IPS-18c (cell line): ENCODE measurements at regions not wholly inside any gene's neighbourhood (a gene's known extent, or its start where the extent isn't known, plus 50 kb on each side); places are given as distances from the start of the nearest gene placed in this dataset.

ENCODE experiments used
- H3K4me3 ChIP-seq: 2 replicates; pipeline ENCODE4 v1.7.0; 2013; ENCODE audit warnings: low read depth, mild to moderate bottlenecking, low read length, moderate library complexity; ENCODE audit not compliant: insufficient read depth
- H3K9me3 ChIP-seq: one replicate; pipeline ENCODE4 v1.6.1; 2013; ENCODE audit warnings: mild to moderate bottlenecking, low read length, moderate library complexity; ENCODE audit not compliant: control insufficient read depth, insufficient read depth

DNA sequence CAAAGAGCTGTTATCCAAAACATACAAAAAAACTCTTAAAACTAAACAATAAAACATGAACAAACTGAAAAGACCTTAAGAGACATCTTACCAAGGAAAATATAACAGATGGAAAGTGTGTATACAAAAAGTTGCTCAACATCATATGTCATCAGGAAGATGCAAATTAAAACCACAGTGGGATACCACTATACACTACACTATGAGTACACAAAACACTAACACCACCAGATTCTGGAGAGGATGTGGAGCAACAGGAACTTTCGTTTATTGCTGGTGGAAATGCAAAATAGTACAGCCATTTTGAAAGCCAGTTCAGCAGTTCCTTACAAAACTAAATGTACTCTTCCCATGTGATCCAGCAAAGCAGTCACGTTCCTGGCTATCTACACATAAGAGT is 221.4 kb downstream of the CMPK2 start:
- Histone ChIP-seq H3K9me3 (no peaks in the 10 kb centered on the region), H3K4me3 (no peak overlapping the region)

DNA sequence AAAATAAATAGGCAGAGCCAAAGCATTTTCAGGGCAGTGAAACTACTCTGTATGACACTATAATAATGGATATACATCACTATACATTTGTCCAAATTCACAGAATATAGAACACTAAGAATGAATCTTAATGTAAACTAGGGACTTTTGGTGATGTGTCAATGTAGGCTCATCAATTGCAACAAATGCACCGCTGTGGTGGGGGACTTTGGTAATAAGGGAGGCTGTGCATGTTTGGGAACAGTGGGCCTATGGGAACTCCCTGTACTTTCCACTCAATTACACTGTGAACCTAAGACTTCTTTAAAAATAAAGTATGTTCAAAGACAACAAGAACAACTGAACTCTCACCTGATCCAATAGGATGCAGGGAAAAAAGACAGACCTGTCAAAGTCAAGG is 220.7 kb downstream of the CMPK2 start:
- Histone ChIP-seq H3K4me3 (no peak overlapping the region), H3K9me3 (no peaks in the 10 kb centered on the region)

DNA sequence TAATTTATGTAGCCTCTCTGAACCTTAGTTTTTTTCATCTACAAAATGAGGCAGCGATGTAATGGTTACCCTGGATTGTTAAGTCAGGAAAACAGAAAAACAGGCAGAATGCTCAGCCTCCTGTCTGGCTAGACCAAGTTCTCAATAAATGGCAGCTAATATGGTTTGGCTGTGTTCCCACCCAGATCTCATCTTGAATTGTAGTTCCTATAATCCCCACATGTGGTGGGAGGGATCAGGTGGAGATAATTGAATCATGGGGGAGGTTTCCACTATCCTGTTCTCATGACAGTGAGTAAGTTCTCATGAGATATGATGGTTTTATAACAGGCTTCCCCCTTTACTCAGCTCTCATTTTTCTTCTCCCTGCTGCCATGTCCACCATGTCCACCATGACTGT is 220.0 kb downstream of the CMPK2 start:
- H3K4me3 ChIP-seq: no peak overlapping the region

DNA sequence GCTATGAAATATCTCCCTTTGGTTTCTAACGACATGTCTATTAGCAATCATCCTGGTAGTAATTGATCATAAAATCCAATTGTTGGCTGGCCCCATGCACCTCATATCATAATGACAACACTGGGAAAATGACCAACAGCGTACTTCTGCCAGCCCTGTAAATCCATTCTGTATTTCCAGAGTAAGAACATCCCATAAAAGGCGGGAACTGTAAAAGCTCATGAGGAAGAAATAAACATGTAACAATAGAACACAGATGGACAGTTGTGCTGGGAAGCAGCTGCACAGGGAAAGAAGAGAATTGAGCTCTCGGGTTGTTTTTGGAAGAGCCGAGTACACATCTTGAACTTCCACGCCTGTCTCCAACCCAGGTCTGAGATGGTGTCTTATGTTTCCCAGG is 218.7 kb downstream of the CMPK2 start:
- no peak overlapping the region for H3K4me3 ChIP-seq
- no peaks in the 10 kb centered on the region for H3K9me3 ChIP-seq

More for the DNA sequence above, 220.0 kb downstream of the CMPK2 start:
- no peaks in the 10 kb centered on the region for H3K9me3 ChIP-seq

DNA sequence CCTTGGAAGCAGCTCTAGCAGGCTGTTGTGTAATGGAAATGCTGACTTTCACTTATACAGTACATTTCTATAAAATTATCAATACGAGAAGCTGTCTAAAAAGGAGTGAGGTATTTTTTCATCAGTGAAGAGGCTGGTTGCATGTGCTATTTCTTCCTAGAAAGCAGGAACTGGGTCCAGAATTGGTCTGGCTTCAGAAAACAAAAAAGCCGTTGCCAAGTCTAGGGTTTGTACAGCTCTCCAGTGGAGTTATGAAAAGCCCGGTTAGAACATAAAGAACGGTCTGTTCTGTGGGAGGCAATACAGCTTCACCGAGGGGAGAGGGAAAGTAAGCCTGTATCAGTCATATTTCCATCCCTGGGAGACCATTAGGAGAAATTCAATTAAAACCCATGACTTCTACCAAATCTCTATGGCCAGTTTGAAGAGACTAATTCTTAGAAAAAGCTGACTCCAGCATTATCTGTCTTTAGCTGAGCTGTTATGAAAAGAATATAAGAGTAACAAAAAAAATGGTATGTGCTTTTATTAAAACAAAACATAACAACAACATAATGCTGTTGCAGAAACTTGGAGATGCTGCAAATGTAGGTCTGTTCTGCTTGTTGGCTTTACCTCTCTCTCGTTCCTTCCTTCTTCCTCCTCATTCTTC is 217.0 kb downstream of the CMPK2 start:
- H3K9me3 ChIP-seq: no peaks in the 10 kb centered on the region
- H3K4me3 ChIP-seq: no peak overlapping the region

DNA sequence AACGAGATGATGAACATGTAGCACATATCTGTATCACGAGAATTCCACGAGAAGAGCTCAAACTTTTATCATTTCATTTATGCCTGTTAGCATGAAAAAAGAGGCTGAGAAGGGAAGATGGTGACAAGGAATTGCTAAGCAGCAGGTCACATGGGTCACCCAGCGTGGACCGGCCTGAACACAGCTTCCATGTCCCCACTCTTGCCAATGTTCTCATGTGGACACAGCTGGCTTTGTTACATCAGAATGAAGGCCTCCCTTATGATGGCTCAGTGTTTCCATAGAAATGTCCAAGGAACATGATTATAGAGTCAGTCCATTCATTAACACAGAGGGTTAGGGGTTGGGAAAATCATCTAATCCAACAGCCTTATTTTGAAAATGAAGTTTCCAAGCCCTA is 215.4 kb downstream of the CMPK2 start:
- no peaks in the 10 kb centered on the region for H3K9me3 ChIP-seq
- no peak overlapping the region for H3K4me3 ChIP-seq

DNA sequence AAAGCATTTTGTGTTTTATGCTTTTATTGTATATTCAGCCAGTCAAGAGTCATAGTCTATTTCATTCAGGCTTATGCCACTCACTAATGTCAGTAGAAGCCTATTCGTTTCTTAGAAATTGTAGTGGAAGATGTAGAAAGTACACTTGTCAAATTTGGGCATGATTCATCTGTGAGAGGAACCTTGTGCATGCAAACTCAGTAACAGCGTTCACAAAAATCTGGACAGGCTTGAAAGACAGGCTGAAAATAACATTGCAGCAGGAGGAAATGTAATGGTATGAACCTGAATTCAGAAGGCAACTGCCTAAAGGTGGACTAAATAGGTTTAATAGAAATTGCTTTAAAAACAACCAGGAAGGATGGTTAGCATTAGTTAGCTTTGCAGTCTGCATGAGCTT is 213.5 kb downstream of the CMPK2 start:
- Histone ChIP-seq H3K4me3 (no peak overlapping the region), H3K9me3 (no peaks in the 10 kb centered on the region)

DNA sequence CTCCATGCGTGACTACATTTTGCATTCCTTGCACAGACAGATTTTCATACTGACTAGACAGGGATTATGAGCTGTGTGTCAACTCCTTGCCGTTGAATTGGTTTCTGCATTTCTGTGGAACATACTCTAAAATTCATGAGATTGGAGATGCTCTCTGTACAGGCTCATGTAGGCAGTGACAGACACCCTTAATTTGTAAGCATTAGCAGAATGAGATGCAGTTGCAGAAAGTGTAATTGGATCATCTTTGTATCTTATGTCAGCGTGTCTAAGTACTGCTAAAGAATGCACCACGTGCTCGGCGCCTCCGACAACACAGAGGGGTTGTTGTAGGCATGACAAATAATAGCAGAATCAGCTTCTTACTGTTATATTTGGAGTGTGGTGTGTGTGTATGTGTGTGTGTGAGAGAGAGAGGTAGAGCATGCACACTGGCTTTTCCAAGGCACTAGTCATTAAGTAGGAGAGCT is 212.4 kb downstream of the CMPK2 start:
- no peak overlapping the region for H3K4me3 ChIP-seq
- H3K9me3 ChIP-seq: no peaks in the 10 kb centered on the region

DNA sequence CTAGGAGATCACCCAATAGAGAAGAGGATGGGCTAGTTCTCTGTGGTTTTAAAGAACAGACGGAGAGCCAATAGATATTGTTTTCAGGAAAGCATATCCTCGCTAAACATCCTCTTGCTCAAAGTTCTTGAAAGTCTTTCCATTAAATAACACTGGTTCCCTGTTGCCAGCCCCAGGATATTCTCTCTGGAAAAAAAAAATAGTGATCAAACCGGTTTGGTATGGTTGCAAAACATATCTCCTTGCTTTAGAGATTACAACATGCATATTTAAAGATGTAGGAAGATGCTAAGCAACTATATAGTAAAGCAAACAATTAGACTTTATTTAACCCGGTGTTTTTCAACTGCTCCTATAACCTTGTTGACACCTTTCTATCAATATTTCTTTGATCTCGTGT is 211.4 kb downstream of the CMPK2 start:
- H3K9me3 ChIP-seq: no peaks in the 10 kb centered on the region
- H3K4me3 ChIP-seq: no peak overlapping the region

DNA sequence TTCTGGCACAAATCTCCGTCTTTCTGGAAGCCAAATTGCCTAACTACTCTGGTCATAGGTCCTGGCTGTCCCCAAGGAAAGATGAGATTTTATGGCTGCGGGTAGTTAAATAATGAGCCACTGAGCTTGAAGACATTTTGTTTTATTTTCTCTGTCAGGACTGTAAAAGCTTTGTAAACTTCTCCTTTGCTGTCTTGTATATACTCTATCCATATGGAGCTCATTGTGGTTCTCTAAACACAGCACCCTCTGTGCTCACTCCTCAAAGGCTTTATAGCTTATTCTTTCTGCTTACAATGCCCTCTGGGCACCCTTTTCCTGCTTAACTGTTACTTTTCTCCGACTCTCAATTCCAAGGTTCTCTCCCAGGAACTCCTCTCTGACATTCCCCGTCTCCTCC is 209.1 kb downstream of the CMPK2 start:
- Histone ChIP-seq H3K4me3 (no peak overlapping the region), H3K9me3 (no peaks in the 10 kb centered on the region)

DNA sequence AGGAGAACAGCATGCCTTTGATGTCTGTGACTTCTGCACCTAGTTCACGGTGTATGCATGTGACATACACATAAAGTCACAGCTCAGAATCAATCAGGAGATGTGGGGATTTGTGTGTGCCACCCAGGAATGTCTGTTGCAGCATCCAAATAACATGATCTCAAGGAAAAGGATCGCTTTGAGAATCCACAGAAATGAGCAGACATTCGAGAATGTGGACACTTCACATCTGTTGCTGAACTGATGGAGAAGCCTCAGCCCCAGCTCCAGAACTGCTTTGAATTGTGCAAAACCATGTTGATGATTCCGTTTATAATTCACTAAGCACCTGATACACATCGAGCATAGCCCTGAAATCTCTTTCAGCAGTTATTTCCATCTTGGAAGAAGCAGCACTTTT is 208.6 kb downstream of the CMPK2 start:
- no peak overlapping the region for H3K4me3 ChIP-seq
- no peaks in the 10 kb centered on the region for H3K9me3 ChIP-seq

DNA sequence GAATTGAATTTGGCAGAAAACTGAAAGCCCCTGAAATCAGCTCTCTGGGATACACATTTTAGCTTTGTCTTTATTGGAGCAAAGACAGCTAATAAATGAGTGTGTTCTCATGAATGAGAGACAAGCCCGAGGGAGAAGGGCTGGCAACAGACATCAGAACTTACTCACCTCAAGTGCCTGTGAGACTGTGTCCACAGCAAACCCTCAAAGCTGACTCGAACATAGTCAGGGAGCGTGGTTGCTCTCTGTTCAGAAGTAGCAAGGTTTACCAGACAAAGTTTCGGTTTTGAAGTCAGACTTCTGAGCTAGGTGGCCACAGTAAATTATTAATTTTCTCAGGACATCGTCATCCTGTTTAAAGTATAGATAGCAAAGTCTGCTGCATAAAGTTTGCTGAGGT is 207.9 kb downstream of the CMPK2 start:
- Histone ChIP-seq H3K9me3 (no peaks in the 10 kb centered on the region), H3K4me3 (no peak overlapping the region)

DNA sequence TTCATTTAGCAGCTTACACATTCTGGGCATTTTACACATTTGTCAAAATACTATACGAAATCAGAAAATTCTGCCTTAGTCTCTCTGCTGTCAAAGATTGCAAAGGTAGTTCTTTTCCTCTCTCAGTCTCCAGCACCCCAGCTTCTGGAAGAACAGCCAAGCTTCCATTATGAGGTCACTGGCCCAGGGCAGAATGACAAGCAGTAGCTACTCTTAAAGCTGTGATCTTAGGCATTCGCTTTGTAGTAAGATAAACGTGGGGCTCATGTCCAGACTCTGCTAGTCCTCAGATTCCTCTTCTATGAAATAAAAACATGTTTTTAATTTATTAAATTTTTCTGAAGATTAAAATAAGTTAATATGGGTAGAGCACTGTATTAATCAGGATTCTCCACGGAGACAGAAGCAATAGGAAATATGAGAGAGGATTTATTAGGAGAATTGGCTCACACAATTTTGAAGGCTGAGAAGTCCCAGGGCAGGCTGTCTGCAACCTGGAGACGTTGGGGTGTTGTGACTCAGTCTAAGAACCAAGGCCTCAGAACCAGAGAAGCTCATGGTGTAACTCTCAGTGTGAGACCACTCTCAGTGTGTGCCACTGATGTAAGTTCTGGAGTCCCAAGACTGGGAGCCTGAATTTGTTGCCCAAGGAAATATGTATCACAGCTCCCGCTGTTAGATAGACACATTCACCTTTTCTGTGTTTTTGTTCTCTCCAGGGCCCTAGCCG is 201.2 kb downstream of the CMPK2 start:
- no peak overlapping the region for H3K4me3 ChIP-seq
- H3K9me3 ChIP-seq: no peaks in the 10 kb centered on the region

DNA sequence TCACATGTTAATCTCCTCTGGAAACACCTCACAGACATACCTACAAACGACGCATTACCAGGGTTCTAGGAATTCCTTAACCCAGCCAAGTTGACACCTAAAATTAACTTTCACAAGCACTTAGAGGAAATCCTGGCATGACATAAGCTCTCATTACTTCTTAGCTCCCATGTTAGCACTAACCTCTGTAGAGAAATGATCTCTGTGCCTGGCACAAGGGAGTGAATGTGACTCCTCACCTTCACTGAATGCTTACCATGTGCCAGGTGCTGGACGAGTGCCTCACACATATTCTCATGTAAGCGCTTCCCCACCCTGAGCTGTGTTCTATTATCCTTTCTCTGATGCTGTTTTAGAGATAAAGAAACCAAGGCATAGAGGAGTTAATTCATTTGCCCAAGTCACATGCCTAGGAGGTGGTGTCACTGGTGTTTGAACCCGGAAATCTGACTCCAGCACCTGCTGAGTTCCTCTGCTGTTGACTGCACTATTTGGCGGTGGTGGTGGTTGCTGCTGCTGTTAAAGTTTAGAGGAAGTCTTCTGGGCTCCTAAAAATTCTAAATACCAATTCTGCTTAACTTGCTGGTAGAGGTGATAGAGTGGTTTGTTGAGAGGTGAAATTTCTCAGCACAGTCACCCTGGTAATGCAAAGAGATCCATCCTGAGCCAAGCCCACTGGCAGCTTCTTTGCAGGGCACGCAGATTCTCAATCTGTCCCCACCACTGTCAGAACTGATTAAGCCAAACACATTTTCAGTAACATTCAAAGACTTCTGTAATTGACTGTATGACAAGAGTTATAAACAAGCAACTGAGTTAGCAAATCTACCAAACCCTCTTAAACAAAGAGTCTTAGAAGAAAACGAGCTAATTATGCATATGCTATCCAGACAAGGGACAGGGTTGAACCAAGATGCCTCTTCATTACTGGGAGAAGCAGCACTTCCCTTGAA is 200.3 kb downstream of the CMPK2 start:
- H3K9me3 ChIP-seq: no peaks in the 10 kb centered on the region

DNA sequence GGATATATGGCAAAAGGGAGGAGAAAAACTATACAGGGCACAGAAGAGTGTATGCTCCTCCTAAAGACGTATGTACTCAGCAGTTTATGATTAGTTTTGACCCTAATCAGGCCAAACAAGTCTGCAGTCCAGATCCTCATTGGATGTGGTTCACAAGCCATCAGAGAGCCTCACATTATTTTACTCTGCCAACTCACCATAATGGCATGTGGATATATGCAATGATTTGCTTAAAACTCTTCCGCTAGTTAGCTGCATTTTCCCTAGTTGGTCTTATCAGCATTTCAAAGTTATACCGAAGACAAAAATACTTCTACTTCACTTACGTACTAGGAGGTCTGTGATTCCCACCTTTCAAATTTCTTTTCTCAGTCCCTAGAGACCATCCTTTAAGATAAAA is 198.4 kb downstream of the CMPK2 start:
- Histone ChIP-seq H3K9me3 (no peaks in the 10 kb centered on the region), H3K4me3 (no peak overlapping the region)

More for the DNA sequence above, 200.3 kb downstream of the CMPK2 start:
- no peak overlapping the region for H3K4me3 ChIP-seq

DNA sequence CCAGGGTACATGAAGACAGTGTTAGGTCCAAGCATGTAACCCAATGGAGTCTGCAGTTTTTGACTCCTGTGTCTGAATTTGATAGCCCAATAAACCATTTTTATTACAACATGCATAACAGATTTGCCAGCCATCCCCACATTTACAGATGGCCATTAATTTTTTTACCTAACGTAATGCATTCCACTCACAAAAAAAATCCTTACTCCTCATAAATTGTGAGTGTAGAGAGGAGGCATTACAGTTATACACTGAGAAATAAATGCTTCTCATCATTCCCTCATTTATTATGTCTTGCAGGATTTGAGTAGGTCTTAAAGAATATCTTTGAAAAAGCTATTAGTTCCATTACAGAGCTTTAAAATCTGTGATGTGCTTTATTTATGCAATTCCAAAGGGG is 193.8 kb downstream of the CMPK2 start:
- Histone ChIP-seq H3K9me3 (peaks cover 2% of the 10 kb centered on the region), H3K4me3 (no peak overlapping the region)

DNA sequence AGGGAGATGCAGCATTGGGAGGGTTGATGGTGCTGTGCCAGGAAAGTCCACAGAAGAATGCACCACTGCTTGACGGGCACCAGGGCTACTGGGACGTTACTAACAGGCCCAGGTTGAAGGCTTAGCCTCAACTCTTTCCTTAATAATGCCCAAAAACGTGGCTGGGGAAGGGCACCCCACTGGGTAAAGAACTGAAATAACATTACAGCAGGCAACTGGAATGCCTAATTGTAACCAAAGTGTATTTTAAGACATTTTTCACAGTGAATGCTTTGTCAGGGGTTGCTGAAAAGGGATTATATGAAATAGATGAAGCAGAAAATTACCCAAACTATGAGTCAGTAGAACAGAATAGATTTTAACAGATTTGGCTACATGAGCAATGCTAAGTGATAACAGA is 191.3 kb downstream of the CMPK2 start:
- H3K4me3 ChIP-seq: no peak overlapping the region

DNA sequence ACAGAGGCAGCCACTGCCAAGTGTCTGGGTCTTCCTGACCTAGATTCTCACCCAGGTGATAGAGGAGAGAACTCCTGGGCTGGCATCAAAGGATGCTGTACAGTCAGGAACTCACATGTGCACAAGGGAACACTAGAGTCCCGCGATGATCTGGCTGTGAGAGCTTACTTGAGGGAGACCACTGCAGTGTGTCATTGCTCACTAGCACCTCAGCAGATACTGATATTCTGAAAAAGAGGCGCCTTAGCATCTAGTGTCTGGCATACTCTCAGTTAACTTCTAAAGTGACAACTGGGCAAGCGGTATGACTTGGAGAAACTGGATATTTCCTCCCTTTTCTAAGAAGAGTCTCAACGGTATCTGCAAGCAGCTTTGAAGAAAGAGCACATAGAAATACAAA is 189.9 kb downstream of the CMPK2 start:
- H3K9me3 ChIP-seq: peaks cover 2% of the 10 kb centered on the region
- H3K4me3 ChIP-seq: no peak overlapping the region

More for the DNA sequence above, 191.3 kb downstream of the CMPK2 start:
- peaks cover 2% of the 10 kb centered on the region for H3K9me3 ChIP-seq
